WERI-Rb-1 (cell line): ENCODE measurements at regions not wholly inside any gene's neighbourhood (a gene's known extent, or its start where the extent isn't known, plus 50 kb on each side); places are given as distances from the start of the nearest gene placed in this dataset.

Experiments used
- DNase-seq: peaks from one replicate; pipeline ENCODE4 v3.0.0-alpha.2; 2020
- H3K27ac ChIP-seq: fragments of 250-450 bp; sonication (Bioruptor Pico); 2 replicates; pipeline ENCODE4 v1.5.1; 2020; ENCODE audit warnings: mild to moderate bottlenecking, moderate library complexity
- H3K27me3 ChIP-seq: fragments of 250-450 bp; sonication (Bioruptor Pico); 2 replicates; pipeline ENCODE4 v1.5.1; 2021; ENCODE audit warnings: mild to moderate bottlenecking, low read depth, moderate library complexity; ENCODE audit not compliant: insufficient read depth, severe bottlenecking
- H3K36me3 ChIP-seq: fragments of 250-450 bp; sonication (Bioruptor Pico); 2 replicates; pipeline ENCODE4 v1.5.1; 2020; ENCODE audit warnings: mild to moderate bottlenecking, moderate library complexity
- H3K4me3 ChIP-seq: 2 replicates; pipeline ENCODE4 v1.5.1; 2011; ENCODE audit warnings: low read depth, mild to moderate bottlenecking, control low read depth, low read length
- H3K9me3 ChIP-seq: fragments of 250-450 bp; sonication (Bioruptor Pico); 2 replicates; pipeline ENCODE4 v1.5.1; 2021; ENCODE audit warnings: mild to moderate bottlenecking, moderate library complexity; ENCODE audit not compliant: severe bottlenecking
- CTCF ChIP-seq: IDR thresholded peaks from 2 replicates; pipeline ENCODE4 v1.5.1; 2011; ENCODE audit warnings: low read depth, mild to moderate bottlenecking, control low read depth, inconsistent platforms, low read length

- H3K27ac ChIP-seq, result no peak overlapping the region
- no peaks in the 10 kb centered on the region for H3K9me3 ChIP-seq
- DNase-seq, result no peak
- H3K27me3 ChIP-seq, result peaks cover 54% of the 10 kb centered on the region
- TF ChIP-seq CTCF, result no peak
- no peaks in the 10 kb centered on the region for H3K36me3 ChIP-seq
- no peak overlapping the region for H3K4me3 ChIP-seq
Observed at GRCh38 chr2:117091041-117091837, 723.3 kb upstream of the DDX18 start.

GRCh38 chr2:117101613-117102012 is 712.9 kb upstream of the DDX18 start:
- TF ChIP-seq CTCF, result no peak
- no peak for DNase-seq
- H3K9me3 ChIP-seq, result no peaks in the 10 kb centered on the region
- no peak overlapping the region for H3K27ac ChIP-seq
- H3K4me3 ChIP-seq, result no peak overlapping the region
- peaks cover 54% of the 10 kb centered on the region for H3K27me3 ChIP-seq
- no peaks in the 10 kb centered on the region for H3K36me3 ChIP-seq

GRCh38 chr2:117108741-117109267 is 705.7 kb upstream of the DDX18 start:
- no peak overlapping the region for H3K27ac ChIP-seq
- no peaks in the 10 kb centered on the region for H3K36me3 ChIP-seq
- H3K4me3 ChIP-seq, result no peak overlapping the region
- TF ChIP-seq CTCF, result no peak
- no peaks in the 10 kb centered on the region for H3K9me3 ChIP-seq
- peaks cover 55% of the 10 kb centered on the region for H3K27me3 ChIP-seq
- no peak for DNase-seq

- no peak overlapping the region for H3K27ac ChIP-seq
- H3K27me3 ChIP-seq, result peaks cover 33% of the 10 kb centered on the region
- H3K4me3 ChIP-seq, result no peak overlapping the region
- no peaks in the 10 kb centered on the region for H3K9me3 ChIP-seq
- no peak for TF ChIP-seq CTCF
- no peaks in the 10 kb centered on the region for H3K36me3 ChIP-seq
- DNase-seq, result no peak
Observed at GRCh38 chr2:117118994-117119393, 695.5 kb upstream of the DDX18 start.

GRCh38 chr2:117123362-117123761 is 691.1 kb upstream of the DDX18 start:
- Histone ChIP-seq H3K27me3 (peaks cover 27% of the 10 kb centered on the region), H3K4me3 (no peak overlapping the region), H3K9me3 (no peaks in the 10 kb centered on the region), H3K27ac (no peak overlapping the region), H3K36me3 (no peaks in the 10 kb centered on the region)
- no peak for DNase-seq
- no peak for TF ChIP-seq CTCF
